A172 (cell line): ENCODE measurements at regions not wholly inside any gene's neighbourhood (a gene's known extent, or its start where the extent isn't known, plus 50 kb on each side); places are given as distances from the start of the nearest gene placed in this dataset.

ENCODE experiments used
- DNase-seq: peaks from one replicate; pipeline ENCODE4 v3.0.0-alpha.2; 2015; ENCODE audit warnings: low spot score

DNA sequence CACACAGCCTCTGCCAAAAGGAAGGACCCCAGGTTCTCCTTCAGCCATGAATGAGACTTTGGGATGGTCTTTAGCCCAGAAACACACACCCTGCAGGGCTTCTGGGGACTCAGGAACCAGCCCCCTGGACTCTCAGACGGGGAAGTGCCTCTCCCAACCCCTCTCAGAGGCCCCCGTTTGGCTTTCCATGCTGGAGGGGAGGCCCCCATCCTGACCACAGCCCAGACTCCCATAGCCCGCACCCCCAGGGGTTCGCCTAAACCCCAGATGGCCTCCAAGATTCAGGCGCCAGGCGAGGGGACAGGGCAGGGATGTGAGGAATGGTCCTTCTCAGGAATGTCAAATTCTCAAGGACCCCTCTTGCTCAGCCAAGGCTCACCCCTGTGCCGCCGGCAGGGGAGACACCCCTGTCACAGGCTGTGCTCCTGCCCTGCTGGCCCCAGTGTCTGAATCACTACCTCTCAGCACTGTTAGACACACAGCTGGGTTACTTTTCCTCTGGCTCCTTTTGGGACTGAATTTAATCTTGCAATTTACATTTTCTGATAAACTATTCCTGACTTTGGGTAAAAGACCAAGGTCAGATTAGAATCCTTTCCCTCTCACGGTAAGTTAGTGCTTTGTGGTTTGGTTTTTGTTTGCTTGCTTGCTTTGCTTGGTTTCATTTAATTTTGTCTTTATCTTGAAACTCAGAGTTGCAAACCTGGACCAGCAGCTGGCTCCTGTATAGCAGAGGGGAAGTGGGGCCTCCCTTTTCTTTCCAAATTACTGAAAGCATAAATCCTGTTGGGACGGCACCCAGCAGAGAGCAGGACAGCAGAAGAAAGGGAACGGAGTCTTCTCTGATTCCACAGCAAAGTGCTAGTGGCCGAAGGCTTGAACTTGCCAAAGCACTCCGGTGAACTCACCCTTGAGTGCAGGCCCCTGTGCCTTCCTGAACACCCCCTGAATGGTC, 198.9 kb upstream of the RAB6C start:
- DNase-seq, result no peak

DNA sequence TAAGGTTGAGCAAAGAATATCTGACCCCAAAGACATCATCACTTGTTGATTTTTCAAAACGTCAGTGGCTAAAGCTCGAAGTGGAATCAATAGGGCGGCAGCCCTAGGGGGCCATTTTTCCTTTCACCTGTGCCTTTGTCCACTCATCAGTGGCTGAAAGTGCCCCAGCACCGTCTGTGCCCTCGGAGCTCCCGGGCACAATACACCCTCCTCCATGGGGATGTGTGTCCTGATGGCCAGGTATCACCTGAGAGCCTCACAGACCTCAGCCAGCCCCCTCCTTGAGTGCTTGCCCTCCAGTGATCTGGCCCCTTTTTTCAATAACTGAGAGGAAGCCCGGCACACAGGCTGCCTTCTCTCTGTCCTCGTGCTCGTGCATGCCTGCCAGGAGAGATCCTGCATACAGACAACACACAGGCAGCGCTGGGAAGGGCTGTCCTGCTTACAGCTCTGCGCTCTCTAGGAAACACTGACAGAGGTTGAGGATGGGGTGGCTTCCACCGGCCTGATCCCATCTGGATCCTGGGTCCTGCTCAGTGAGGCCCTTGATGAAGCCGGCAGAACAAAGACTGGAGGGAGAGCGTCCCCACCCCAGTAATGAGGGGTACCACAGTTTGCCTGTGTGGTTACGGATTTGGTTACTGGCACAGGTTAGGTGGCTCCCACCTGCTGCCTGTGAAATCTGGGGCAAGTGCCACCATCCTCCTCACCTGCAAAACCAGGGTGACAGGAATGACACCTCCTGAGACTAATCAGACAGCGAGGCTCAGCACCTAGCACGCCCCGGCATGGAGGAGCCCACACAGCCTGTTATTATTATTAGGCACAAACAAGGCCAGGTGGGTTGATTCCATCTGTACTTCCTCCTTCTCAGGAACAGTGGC, 197.5 kb upstream of the RAB6C start:
- no peak for DNase-seq

DNA sequence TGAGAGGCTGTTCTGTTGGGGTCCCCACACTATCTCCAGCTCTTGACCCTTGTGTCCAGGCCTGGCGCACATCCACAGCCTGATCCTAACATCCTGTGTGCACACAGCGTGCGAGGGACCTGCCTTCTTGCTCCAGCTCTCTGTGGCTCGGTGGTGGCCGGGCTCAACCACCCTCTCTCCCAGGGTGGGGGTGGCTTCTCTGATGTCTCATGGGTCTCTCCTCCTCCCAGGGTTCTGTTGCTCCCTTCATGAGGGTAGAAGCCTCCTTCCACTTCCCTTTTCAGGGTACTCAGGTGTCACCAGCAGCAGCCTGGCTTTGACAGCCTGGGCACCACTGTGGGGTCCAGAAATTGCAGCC, 196.9 kb upstream of the RAB6C start:
- no peak for DNase-seq

DNA sequence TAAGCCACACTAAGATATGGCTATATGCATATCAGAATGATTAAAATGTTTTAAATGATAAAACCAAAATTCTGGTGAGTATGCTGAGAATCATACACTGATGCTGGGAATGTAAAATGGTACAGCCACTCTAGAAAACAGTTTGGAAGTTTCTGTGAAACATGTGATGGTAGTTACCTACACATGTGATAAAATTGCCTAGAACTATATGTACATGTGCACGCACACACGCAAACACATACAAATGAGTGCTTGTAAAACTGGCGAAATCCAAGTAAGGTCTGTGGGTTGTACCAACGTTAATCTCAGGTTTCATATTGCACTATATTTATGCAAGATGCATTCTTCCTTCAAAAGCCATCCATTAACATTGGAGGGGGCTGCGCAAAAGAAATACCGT, 195.0 kb upstream of the RAB6C start:
- no peak for DNase-seq

DNA sequence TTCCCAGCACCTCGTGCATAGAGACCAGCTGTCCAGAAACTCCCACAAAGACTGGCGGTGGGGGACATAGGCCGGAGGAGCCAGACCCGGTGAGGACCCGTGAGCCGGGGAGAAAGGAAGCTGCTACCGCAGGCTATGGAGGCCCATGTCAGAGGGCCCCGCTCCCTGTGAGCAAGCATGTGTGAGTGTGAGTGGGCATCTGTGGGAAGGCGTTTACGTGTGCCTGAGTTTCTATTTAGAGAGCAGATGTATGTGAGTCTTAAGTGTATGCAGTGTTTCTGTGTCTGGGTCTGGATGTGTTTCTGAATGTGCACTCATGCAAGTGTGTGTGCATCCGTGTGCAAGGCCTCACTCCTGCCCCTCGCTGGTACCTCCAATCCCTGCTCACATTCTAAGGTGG, 187.8 kb upstream of the RAB6C start:
- no peak for DNase-seq

DNA sequence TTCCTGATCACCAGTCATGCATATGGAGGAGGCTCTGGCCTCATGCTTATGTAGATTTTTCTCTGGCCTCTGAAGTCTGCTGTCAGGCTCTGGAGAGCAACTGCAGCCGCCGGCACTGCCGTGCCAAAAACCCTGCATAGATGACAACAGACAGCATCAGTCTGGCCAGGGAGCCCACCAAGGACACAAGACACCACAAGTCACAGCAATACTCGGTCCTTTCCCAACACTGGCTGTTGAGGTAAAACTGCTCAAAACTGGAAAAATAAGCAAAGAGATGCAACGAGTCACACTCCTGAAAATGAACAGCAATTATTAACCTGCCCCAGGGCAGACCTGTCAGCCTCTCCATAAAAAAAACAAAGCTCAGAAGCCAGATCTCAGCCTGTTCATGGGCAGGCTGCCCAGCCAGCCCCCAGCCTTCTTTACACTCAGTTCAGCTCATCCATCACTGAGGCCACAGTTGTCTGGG, 186.0 kb upstream of the RAB6C start:
- no peak for DNase-seq

DNA sequence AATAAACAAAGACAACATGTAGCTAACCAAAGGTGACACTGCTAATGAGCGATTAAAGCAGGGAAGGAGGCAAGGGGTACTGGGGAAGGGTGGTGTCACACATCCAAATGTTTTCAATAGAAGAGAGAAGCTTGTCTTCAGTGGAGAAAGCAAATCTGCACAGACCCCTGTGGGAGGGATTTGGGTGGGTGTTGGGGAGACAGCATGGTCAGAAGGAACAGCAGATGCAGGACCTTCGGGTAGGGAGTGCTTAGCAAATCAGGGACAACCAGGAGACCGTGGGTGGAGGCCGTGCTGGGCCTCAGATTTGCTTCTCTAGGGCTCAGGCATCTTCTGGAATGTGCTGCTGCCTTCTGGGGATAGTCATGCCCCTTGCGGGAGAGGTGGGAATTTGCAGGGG, 185.3 kb upstream of the RAB6C start:
- DNase-seq, result no peak

DNA sequence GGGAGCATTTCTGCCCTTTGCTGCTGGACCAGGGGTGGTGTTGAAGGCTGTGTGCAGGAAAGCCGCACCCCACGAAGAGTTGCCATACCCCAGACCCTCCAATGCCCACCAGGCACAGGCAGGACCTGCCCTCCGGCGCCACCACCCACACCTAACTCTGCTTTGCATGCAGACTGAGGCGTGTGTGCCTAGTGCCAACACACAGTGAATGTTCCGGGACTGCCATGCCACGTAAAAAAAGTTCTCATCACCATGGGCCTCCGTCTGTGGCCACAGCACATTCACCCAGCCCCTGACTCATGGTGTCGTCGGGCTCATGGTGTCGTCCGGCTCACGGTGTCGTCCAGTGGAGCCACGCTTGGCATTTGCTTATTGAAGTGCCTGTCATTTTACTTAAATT, 184.9 kb upstream of the RAB6C start:
- no peak for DNase-seq

DNA sequence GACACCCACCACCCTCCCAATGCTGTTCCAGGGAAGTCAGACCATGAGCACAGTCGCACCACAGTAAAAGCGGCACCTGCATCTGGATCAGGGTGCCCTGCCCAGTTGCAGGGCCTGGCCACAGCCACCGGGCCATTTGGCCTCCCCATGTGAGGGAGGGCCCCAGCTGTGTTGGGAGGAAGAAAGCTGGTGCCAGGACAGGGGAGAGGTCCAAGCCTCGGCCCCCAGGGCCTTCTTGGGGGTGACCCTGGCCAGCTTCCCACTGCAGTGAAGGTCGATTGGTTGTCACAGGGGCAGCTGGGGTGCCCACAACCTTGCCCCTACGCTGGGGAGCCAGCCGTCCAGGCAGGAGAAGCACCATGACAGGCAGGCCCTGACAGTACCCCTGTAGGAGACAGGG, 183.2 kb upstream of the RAB6C start:
- no peak for DNase-seq

DNA sequence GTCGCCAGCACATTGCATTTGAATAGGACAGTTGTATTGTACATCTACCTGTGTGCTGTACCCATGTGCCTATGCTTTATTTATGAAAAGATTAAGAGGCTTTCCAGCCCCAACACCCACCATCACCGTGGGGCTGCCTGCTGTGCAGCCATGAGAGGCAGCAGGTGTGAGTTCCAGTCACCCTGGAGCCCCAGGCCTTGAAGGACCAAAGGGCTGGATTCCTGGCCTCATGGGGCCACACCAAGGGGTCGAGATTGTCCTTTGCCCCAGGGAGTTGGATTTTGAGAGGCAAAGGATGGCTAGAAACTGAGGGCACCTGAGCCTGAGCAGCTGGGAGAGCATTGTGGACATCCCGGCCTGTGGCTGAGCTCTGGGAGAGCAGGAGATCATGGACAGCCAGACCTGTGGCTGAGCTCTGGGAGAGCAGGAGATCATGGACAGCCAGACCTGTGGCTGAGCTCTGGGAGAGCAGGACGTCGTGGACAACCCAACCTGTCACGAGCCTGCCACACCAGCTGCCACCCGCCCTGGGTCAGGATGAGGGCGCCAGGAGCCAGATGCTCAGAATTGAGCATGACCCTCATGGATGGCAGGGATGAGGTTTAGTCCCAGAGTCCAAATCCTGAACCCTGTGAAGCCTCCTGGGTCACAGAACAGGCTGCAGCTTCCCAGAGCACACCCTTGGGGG, 182.5 kb upstream of the RAB6C start:
- no peak for DNase-seq

DNA sequence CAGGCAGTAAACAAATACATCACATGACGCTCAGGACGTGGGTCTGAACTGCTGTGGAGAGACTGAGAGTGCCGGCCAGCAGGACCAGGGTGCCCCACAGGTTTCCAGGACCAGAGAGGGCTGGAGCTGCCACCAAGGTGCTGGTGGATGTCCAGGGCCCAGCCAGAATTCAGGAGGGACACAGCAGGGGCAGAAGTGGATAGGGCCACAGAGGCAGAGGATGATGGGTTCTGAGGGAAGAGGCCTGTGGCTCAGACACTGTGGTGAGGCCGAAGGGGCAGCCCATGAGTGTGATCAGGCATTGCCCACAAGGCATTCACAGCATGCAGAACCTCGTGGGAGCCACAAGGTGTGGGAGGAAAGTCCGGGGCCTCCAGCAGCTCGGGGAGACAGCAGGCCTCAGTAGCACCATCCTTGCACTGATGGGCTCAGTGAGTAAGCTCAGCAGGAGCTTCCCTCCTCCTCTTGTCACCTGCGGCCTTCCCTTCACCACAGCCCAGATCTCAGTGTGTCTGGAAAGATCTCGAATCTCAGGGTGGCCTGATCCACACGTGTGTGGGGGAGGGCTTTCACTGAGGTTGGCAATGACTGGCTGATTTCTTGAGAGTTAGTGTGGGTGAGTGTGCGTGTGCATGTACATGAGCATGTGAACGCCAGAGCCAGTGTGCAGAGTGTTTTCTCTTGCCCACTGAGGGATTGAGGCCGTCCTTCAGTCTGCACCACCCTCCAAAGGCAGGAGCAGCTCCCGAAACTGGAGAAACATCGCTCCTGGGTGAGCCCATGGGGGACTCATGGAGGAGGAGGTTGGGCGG, 181.8 kb upstream of the RAB6C start:
- no peak for DNase-seq

DNA sequence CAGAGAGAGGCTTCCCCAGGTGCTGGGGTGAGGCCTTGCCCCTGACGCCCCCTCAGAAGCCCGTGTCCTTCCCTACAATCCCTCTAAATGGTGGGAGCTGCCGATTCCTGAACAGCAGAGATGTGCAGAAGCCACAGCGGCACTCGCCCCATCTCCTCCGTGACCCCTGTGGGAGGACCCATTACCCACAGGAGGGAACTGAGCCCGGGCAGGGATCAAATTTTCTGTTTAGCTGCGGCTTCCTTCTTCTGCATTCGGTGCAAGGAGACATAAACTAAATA, 181.2 kb upstream of the RAB6C start:
- no peak for DNase-seq

DNA sequence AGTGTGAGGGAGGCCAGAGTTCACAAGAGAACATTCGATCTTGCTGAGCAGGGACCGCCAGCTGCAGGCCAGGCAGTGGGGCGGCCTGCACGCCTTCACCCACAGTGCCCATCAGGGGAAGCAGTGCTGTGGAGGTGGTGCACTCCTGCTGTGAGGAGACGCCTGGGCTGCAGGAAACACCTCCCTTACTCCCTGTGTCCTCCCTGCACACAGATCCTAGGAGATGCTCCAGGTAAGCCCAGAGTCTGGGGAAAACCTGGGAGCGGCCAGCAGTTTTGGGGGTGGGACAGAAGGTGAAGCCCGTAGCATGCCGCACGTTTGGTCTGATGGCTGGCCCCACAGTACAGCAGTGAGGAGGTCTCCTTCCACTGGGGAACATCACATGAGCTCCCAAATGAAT, 180.8 kb upstream of the RAB6C start:
- no peak for DNase-seq

DNA sequence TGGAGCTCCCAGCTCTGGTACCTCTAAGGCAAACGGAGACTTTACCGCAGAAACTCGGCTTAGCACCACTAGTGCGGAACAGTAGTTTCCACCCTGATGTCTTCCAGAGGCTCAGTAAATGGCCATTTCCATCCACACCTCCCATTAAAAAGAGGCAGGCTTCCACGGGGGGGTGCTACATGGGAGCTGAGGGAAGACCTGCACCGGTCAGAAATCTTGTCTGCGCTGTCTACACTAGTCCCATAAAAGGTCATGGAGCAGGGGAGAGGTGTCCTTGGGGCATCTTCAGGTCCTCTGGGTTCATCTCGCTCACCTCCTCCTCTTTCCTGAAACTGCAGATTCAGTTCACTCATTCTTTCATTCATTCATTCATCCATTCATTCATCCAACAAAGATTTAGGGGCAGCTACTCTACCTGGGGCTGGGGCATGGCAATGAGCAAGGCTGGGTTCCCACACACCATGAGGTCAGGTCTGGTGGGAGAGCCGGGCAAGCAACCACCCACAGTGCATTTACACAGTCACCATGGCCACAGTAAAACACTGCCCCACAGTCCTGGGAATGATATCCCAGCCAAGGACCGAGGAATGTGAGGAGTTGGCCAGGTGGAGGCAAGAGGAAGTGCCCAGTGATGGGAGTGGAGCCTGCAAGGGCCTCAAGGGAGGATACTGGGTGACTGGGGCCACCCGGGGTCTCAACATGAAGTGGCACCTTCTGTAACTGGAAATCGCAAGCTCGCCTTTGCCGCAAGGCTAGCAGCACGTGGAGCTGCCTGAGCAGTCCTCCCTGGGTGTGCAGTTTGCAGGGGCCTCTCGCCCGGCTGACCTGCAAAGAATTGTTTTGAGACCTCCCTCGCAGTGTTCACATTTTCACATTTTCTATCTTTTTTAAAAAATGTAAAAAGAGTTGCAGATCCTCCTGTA, 180.2 kb upstream of the RAB6C start:
- DNase-seq, result no peak

DNA sequence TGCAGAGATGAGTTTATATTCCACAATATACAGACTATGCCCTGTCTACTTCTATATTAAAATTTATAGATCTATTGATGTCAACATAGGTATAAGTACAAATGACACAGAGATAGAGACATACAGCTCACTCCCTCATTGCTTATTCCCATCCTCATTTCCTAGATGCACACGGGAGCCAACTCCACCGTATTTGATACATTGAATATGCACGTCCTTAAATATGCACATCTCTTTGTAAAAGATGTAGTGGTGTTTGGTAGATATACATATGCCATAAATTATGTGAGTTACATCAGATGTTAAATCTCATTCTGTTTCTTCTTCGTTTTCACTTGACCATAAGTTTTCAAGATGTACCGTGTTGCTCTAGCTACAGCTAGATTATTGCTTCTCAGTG, 179.2 kb upstream of the RAB6C start:
- no peak for DNase-seq

DNA sequence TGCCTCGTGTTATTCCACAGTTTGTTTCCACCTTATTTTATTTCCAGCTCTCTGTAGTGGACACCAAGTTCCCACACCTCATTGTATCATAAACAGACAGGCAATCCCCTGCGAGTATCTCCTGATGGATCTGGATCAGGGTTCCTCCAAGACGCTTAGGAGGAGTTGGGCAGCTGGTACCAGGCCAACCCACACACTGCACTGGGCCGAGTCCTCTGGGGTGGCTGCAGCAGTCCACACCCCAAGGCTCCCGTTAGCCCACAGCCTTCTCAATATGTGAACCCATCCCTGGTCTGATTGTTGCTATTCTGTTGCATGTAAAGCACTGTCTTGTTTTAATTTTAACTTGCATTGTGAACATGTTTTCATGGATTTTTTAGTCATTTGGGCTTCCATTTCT, 178.8 kb upstream of the RAB6C start:
- no peak for DNase-seq

DNA sequence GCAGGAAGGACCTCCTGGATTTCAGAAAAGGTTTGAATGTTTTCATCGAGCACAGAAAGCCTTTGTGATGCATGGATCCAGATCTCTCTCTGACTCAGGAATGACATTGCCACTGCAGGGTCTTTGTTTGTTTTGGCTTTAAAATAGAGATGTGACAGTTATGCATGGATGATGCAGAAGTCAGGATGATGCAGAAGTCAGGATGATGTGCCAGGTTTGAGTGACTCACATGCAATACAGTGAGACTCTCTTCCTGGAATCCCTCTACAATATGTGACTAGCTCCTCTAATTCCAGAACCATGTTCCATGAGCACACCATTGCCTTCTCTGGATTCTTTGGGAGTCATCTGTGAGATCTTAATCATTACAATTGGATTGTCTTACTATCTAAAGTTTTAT, 177.9 kb upstream of the RAB6C start:
- DNase-seq, result peak; percentile 62

DNA sequence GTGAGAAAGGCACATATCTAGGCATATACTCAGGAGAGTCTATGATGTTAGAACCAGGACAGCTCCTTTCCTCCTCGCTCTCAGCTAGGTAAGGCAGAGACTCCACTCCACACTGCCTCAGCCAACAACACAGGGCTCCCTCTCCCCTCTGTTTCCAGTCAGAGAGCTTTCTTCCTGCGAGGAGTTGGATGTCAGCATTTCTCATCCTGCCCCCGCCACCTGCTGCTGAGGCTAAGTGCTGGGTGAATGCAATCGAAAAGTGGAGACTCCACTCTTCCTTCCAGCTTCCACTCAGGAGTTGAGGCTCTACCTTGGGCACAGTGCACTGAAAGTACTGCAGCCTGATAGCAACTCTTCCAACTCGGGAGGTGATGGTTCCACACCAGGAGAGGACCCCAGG, 177.2 kb upstream of the RAB6C start:
- no peak for DNase-seq

DNA sequence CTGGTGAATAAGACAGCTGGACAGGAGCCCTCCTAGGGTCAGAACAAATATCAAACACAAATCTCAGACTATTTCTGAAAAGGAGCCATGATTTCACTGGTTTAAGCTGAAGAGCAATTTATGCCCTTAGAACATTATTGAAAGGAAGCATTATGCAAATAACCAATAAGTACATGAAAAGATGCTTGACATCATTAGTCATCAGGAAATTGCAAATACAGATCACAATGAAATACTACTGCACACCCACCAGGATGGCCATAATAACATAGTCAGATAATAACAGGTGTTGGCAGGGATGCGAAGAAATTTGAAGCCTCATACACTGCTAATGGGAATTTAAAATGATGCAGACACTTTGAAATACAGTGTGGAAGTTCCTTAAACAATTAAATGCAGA, 176.4 kb upstream of the RAB6C start:
- DNase-seq, result no peak

DNA sequence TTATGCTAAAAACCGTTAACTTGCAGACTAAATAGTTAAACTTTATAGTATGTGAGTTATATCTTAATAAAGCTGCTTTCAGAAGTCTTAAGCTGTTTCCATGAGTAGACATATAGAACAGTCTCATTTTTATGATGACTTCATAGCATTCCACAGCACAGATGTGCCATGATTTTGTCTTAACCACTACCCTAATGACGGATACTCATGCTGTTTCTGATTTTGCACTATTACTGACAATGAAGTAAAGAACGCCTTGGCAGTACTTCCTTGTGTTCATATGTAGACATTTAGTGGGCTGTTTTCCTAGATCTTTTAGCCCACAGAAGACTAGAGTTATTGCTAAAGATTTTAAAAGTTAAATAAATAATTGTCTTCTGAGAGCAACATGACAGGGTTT, 175.6 kb upstream of the RAB6C start:
- DNase-seq, result no peak

DNA sequence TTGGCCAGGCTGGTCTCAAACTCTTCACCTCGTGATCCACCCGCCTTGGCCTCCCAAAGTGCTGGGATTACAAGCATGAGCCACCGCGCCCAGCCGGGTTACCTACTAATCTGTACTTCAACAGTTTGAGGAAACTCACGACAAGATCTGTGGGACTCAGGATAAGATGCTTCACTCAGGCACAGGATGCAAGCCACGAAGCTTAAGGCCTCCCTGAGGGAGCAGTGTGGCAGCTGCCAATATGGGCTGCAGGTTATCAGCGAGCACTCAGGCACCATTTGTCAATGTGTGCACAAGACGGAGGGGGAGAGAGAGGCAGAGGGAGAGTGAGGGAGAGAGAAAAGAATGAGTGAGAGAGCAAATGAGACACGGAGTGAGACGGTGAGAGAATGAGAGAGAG, 173.6 kb upstream of the RAB6C start:
- DNase-seq, result no peak
